ENCODE measurements at regions not wholly inside any gene's neighbourhood (a gene's known extent, or its start where the extent isn't known, plus 50 kb on each side); places are given as distances from the start of the nearest gene placed in this dataset.

GRCh38 chr15:70242951-70243685 lies 145.4 kb upstream of the TLE3 start:
- no peak for FAIRE-seq
- no peak overlapping the region for H3K4me3 ChIP-seq
- no peak overlapping the region for H3K27ac ChIP-seq
- no peaks in the 10 kb centered on the region for H3K36me3 ChIP-seq
- WGBS, 2 donors: 84 to 88% methylated on average over 10 of the region's 10 CpGs
- DNase-seq: no peak
- H3K4me1 ChIP-seq: no peaks in the 10 kb centered on the region
- intact Hi-C loops (cut with DNase I): no loop called here
- ATAC-seq: no peak
- H3K27me3 ChIP-seq: no peaks in the 10 kb centered on the region
- no peaks in the 10 kb centered on the region for H3K9me3 ChIP-seq
- TF ChIP-seq CTCF (IDR thresholded peaks at IDR 0.05): no peak

DNA sequence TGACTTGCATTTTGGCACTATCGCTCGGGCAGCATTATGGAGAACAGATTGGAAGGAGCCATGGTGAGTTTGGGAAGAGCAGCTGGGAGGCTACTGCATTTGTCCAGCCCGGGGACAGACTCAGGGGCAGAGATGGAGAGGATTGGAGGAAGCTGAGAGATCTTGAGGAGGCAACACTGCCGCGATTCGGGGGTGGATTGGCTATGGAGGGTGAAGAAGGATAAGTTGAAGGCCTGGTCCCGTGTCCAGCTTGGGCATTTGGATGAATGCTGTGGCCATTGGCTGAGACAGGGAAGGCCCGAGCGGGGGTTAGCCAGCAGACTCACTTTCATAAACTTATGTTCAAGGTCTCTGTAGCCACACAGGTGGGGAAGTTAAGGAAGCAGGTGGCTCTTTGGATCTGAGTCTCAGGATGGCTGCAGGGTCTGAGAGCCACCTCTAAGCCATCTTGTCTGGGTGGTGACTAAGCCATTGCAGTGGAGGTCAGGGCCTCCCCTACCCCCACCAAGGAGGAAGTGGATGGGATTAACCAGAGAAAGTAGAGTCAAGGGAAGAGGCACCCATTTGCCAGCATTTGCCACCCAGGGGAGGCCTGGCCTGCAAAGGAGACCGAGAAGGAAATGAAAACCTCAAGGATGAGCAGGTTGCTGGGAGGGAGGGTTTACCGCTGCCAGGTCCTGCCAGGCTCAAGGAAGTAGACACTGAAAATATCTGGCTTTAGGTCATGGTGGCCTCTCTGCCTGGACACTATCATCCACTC lies 144.0 kb upstream of the TLE3 start:
- no peak for TF ChIP-seq CTCF (IDR thresholded peaks at IDR 0.05)
- DNase-seq (no peak), FAIRE-seq (no peak), ATAC-seq (no peak)
- 91 to 96% methylated on average over 11 of the region's 11 CpGs for WGBS, 2 donors
- no peaks in the 10 kb centered on the region for H3K4me1 ChIP-seq
- no peaks in the 10 kb centered on the region for H3K27me3 ChIP-seq
- H3K27ac ChIP-seq: no peak overlapping the region
- no peaks in the 10 kb centered on the region for H3K9me3 ChIP-seq
- no peaks in the 10 kb centered on the region for H3K36me3 ChIP-seq
- intact Hi-C loops (cut with DNase I): no loop called here
- H3K4me3 ChIP-seq: no peak overlapping the region

DNA sequence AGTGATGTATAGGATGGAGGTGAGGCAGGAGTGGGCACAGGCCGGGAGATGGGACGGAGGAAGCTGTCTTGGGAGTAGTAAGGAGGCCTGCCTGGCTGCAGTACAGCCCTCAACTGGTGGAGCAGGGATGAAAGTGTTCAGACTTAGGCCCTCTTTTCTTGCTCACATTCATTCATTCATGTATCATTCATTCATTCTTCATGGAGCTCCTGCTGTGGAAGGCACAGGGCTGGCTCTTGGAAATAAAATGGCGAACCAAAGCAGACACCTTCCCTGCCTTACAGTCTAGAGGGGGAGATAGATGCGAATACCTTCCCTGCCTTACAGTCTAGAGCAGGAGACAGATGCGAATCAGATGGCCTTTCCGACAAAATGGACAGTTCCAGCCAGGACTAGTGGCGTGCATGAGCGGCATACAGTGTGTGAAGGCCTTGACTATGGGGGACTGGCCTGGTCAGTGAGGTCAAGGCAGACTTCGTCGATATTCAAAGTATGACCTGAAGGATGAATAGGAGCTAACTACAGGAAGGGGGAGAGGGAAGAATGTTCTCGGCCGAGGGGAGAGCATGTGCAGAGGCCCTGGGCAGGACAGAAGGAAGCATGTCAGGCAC lies 143.2 kb upstream of the TLE3 start:
- no peaks in the 10 kb centered on the region for H3K9me3 ChIP-seq
- H3K27ac ChIP-seq: no peak overlapping the region
- intact Hi-C loops (cut with DNase I): no loop called here
- no peaks in the 10 kb centered on the region for H3K4me1 ChIP-seq
- ATAC-seq (no peak), FAIRE-seq (no peak), DNase-seq (no peak)
- H3K36me3 ChIP-seq: no peaks in the 10 kb centered on the region
- 93 to 94% methylated on average over 12 of the region's 12 CpGs for WGBS, 2 donors
- no peak overlapping the region for H3K4me3 ChIP-seq
- TF ChIP-seq CTCF (IDR thresholded peaks at IDR 0.05): no peak
- H3K27me3 ChIP-seq: no peaks in the 10 kb centered on the region

- Histone ChIP-seq H3K4me1 (no peaks in the 10 kb centered on the region), H3K36me3 (no peaks in the 10 kb centered on the region), H3K9me3 (no peaks in the 10 kb centered on the region), H3K27ac (no peak overlapping the region), H3K27me3 (no peaks in the 10 kb centered on the region), H3K4me3 (no peak overlapping the region)
- TF ChIP-seq CTCF (IDR thresholded peaks at IDR 0.05): no peak
- FAIRE-seq (no peak), DNase-seq (no peak), ATAC-seq (no peak)
- intact Hi-C loops (cut with DNase I): no loop called here
- 78 to 91% methylated on average over 4 of the region's 4 CpGs for WGBS, 2 donors
Measured at GRCh38 chr15:70240082-70240481, 142.4 kb upstream of the TLE3 start.
